ENCODE measurements at regions not wholly inside any gene's neighbourhood (a gene's known extent, or its start where the extent isn't known, plus 50 kb on each side); places are given as distances from the start of the nearest gene placed in this dataset.

- no peak for DNase-seq (ENCODE audit: low read depth in 2 of 2)
Observed at GRCh38 chr12:132439333-132439904, 50.5 kb upstream of the FBRSL1 start.

GRCh38 chr12:132438726-132439125 is 51.2 kb upstream of the FBRSL1 start:
- DNase-seq (ENCODE audit: low read depth in 2 of 2), result no peak

GRCh38 chr12:132437943-132438700 is 51.8 kb upstream of the FBRSL1 start:
- DNase-seq (ENCODE audit: low read depth in 2 of 2), result no peak

GRCh38 chr12:132437252-132437932 is 52.6 kb upstream of the FBRSL1 start:
- no peak for DNase-seq (ENCODE audit: low read depth in 2 of 2)

- DNase-seq (ENCODE audit: low read depth in 2 of 2), result no peak
Observed at GRCh38 chr12:132436791-132437251, 53.1 kb upstream of the FBRSL1 start.

GRCh38 chr12:132435486-132436187 is 54.3 kb upstream of the FBRSL1 start:
- DNase-seq (ENCODE audit: low read depth in 2 of 2), result no peak

GRCh38 chr12:132433641-132434395 is 56.1 kb upstream of the FBRSL1 start:
- no peak for DNase-seq (ENCODE audit: low read depth in 2 of 2)

- no peak for DNase-seq (ENCODE audit: low read depth in 2 of 2)
Observed at GRCh38 chr12:132432721-132433577, 57.0 kb upstream of the FBRSL1 start.

- no peak for DNase-seq (ENCODE audit: low read depth in 2 of 2)
Observed at GRCh38 chr12:132432126-132432705, 57.7 kb upstream of the FBRSL1 start.

GRCh38 chr12:132430838-132431774 is 58.8 kb upstream of the FBRSL1 start:
- no peak for DNase-seq (ENCODE audit: low read depth in 2 of 2)

- DNase-seq (ENCODE audit: low read depth in 2 of 2), result peak in 1 of 2 donors; percentile 23
Observed at GRCh38 chr12:132429946-132430643, 59.9 kb upstream of the FBRSL1 start.

GRCh38 chr12:132429602-132429945 is 60.4 kb upstream of the FBRSL1 start:
- DNase-seq (ENCODE audit: low read depth in 2 of 2), result no peak

GRCh38 chr12:132428936-132429601 is 60.9 kb upstream of the FBRSL1 start:
- DNase-seq (ENCODE audit: low read depth in 2 of 2), result no peak

- no peak for DNase-seq (ENCODE audit: low read depth in 2 of 2)
Observed at GRCh38 chr12:132427999-132428935, 61.7 kb upstream of the FBRSL1 start.

- no peak for DNase-seq (ENCODE audit: low read depth in 2 of 2)
Observed at GRCh38 chr12:132427174-132427768, 62.7 kb upstream of the FBRSL1 start.

Measured in stimulated activated CD8-positive, alpha-beta memory T cell treated with anti-CD3 and anti-CD28 coated beads, Interleukin-15, amount 100 ng/mL, for 4 hours (primary cell).